ENCODE measurements at regions not wholly inside any gene's neighbourhood (a gene's known extent, or its start where the extent isn't known, plus 50 kb on each side); places are given as distances from the start of the nearest gene placed in this dataset.

- TF ChIP-seq CTCF (IDR thresholded peaks at IDR 0.05) (no peak), POLR2A (IDR thresholded peaks at IDR 0.05) (no peak)
Measured at GRCh38 chr18:72336786-72337185, 207.4 kb downstream of the CBLN2 start.

All from right lobe of liver (tissue), 4 donors.